NB4 (cell line): ENCODE measurements at regions not wholly inside any gene's neighbourhood (a gene's known extent, or its start where the extent isn't known, plus 50 kb on each side); places are given as distances from the start of the nearest gene placed in this dataset.

Experiments
- DNase-seq: peaks from one replicate; pipeline ENCODE4 v3.0.0; 2010; ENCODE audit warnings: low read depth
- H3K4me3 ChIP-seq: one replicate; pipeline ENCODE4 v1.5.1; 2011; ENCODE audit warnings: mild to moderate bottlenecking, low read depth, low read length, moderate library complexity
- MYC ChIP-seq: IDR thresholded peaks from 2 replicates; pipeline ENCODE4 v1.6.1; 2011; ENCODE audit warnings: low read depth, low read length
- POLR2A ChIP-seq: IDR thresholded peaks from 2 replicates; pipeline ENCODE4 v1.6.1; 2011; ENCODE audit warnings: mild to moderate bottlenecking; ENCODE audit not compliant: insufficient read length; ENCODE audit errors: extremely low read depth
- TF ChIP-seq, protein P1 (sequence below): IDR thresholded peaks from one replicate; pipeline ENCODE4 v1.5.1; 2012; ENCODE audit warnings: low read depth, low read length
- TF ChIP-seq, protein P2 (sequence below): IDR thresholded peaks from 2 replicates; pipeline ENCODE4 v1.6.1; 2011; ENCODE audit warnings: low read depth, low read length

DNA sequence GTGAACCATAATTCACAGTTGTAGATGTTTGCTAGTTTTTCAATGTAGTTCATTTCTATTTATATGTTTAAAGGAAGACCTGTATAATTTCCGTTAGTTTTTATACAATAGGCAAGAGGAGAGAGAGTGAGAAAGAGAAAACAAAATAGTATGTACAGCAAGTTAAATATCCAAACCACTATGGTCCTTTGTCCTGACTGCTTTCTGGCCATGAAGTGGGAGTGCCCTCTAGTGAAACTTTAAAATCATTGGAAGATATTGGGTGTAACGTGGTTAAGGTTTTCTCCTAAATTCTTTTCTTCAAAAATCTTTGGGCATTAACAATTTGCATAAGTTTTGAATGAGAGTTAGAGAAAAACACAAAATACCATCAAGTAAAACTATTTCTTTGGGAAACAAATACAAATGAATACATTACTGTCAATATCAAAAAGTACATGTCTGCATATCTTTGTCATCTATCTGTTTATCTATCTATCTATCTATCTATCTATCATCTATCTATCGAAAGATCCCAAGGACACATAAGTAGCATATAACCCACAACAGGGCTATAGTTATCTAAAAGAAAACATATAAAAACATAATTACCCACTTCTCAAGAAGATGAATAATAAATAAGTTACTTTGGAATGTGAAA lies 534.6 kb upstream of the ATP11B start:
- TF ChIP-seq, protein P1, sequence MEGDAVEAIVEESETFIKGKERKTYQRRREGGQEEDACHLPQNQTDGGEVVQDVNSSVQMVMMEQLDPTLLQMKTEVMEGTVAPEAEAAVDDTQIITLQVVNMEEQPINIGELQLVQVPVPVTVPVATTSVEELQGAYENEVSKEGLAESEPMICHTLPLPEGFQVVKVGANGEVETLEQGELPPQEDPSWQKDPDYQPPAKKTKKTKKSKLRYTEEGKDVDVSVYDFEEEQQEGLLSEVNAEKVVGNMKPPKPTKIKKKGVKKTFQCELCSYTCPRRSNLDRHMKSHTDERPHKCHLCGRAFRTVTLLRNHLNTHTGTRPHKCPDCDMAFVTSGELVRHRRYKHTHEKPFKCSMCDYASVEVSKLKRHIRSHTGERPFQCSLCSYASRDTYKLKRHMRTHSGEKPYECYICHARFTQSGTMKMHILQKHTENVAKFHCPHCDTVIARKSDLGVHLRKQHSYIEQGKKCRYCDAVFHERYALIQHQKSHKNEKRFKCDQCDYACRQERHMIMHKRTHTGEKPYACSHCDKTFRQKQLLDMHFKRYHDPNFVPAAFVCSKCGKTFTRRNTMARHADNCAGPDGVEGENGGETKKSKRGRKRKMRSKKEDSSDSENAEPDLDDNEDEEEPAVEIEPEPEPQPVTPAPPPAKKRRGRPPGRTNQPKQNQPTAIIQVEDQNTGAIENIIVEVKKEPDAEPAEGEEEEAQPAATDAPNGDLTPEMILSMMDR: peak; percentile 15
- TF ChIP-seq MYC (no peak), POLR2A (no peak)
- TF ChIP-seq, protein P2, sequence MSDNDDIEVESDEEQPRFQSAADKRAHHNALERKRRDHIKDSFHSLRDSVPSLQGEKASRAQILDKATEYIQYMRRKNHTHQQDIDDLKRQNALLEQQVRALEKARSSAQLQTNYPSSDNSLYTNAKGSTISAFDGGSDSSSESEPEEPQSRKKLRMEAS: no peak
- DNase-seq: peak; percentile 35
- no peak overlapping the region for H3K4me3 ChIP-seq

DNA sequence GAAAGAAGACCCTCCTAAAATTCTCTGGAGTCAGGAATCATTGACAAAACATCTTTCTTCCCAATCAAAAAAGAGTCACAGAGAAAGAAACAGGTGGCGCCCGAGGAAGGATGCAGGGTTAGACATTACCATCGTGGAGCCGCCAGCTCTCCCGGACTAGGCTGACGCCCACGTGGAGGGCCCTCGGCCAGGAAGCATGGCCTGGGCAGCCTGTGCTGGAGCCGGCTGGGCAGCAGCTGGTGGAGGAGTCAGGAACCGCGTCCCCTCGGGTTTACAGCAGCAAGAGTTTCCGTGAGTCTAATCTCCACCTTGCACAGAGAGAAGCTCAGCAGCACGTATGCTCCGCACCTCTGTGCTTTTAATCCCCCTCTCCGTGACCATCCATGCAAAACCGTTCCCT lies 533.7 kb upstream of the ATP11B start:
- no peak overlapping the region for H3K4me3 ChIP-seq
- TF ChIP-seq, protein P2: no peak
- no peak for TF ChIP-seq MYC
- no peak for TF ChIP-seq POLR2A
- TF ChIP-seq, protein P1: no peak
- DNase-seq: no peak

DNA sequence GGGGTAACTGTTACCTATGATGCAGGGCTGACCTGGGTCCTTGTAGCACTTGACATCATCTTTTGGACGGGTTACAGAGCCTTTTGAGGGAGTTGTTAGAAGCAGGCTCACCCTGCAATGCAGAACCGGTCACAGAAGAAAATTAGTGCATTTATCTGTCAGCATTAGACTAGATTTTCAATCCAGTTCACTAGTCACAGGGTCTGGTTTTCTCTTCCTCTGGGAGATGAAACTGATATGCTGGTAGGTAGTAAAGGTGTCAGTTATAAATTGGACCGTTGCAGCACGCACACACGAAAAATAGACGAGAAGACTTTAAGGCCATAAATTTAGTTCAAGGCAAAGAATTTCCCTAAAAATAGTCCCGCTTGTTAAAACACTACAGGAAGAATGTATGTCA lies 532.3 kb upstream of the ATP11B start:
- TF ChIP-seq MYC (no peak), POLR2A (no peak)
- TF ChIP-seq, protein P2: no peak
- TF ChIP-seq, protein P1: no peak
- DNase-seq: no peak
- H3K4me3 ChIP-seq: no peak overlapping the region

DNA sequence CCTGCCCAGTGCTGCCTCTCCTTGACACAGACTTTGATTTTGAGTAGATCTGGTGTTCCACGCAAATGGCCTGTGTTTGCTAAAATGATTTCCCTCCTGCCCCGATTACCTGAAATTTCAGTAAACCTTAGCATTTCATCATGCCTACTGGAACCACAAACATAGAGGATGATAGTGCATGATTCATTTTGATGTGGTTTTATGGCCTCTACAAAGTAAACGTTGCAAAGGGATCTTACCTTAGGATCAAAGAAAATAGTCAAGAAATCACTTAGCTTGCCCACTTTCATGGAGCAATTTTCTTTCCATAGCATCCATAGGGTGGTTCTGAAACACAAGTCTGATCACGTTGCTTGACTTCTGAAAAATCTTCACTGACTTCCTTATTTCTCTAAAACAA lies 524.6 kb upstream of the ATP11B start:
- no peak overlapping the region for H3K4me3 ChIP-seq
- TF ChIP-seq, protein P2: no peak
- TF ChIP-seq MYC (no peak), POLR2A (no peak)
- TF ChIP-seq, protein P1: no peak
- no peak for DNase-seq

DNA sequence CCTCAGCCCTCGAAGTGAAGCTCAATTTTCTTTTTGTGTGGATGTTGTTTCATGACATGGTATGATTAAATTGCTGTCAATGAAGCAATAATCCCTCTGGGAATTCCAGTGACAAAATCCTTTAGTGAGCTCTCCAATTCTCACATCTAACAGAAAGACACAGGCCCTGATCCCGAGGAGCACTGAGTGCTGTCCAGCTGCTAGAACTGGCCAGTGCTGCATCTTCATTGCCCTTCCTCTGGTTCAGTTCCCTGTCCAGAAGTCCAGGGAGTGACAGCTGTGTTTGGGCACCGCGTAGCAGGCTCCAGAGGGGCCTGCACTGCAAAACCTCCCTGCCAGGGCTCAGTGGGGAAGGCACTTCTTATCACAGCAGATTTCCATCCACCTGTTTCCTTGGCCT lies 516.8 kb upstream of the ATP11B start:
- DNase-seq: no peak
- TF ChIP-seq POLR2A (no peak), MYC (no peak)
- TF ChIP-seq, protein P1: no peak
- TF ChIP-seq, protein P2: no peak

DNA sequence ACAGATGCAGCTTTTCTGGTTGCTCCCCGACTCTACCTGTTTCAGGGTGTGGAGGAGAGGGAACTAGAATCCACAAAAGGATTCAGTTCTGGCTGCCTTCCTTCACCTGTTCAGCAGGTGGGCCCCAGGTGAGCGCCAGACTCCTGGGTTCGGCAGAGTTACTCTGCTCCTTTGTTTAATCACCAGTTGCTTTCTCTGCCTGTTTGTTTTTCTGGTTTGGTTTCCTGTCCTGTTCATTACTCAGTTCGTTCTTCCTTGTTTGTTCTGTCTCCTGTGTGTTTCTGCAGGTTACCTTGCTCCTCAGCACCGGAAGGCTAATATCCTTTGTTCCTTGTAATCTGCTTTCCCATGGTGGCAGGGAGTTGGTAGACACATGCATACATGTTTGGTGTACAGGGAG lies 508.5 kb upstream of the ATP11B start:
- no peak for DNase-seq
- TF ChIP-seq POLR2A (no peak), MYC (no peak)
- TF ChIP-seq, protein P2: no peak
- TF ChIP-seq, protein P1: no peak
- no peak overlapping the region for H3K4me3 ChIP-seq

More for the DNA sequence above, 516.8 kb upstream of the ATP11B start:
- no peak overlapping the region for H3K4me3 ChIP-seq
